Motor neuron (in vitro differentiated cells): ENCODE measurements at regions not wholly inside any gene's neighbourhood (a gene's known extent, or its start where the extent isn't known, plus 50 kb on each side); places are given as distances from the start of the nearest gene placed in this dataset.

ENCODE experiments used
- ATAC-seq, 8 experiments: fragments of 200-7000 bp; cut with Tn5 transposase; replicated peaks in 6 of 8; 2 replicates each; pipeline ENCODE4 v1.8.0; 2021; ENCODE audit warnings: mild to moderate bottlenecking in 8 of 8, moderate library complexity in 8 of 8
- H3K27ac ChIP-seq, 2 donors: fragments of 250-450 bp; sonication (Bioruptor Pico); 2 replicates each; pipeline ENCODE4 v1.9.0; 2021; ENCODE audit warnings: antibody characterized with exemption in 2 of 2, mild to moderate bottlenecking in 2 of 2, moderate library complexity in 1 of 2
- H3K4me1 ChIP-seq, 2 donors: fragments of 250-450 bp; sonication (Bioruptor Pico); replicated peaks in 1 of 2; 2 replicates each; pipeline ENCODE4 v1.6.1; 2021; ENCODE audit warnings: antibody characterized with exemption in 2 of 2, mild to moderate bottlenecking in 2 of 2, moderate library complexity in 1 of 2
- H3K4me3 ChIP-seq, 5 donors: fragments of 250-450 bp; sonication (Bioruptor Pico); 2 replicates each; pipeline ENCODE4 v1.9.0; 2021; ENCODE audit warnings: antibody characterized with exemption in 5 of 5, mild to moderate bottlenecking in 5 of 5, moderate library complexity in 4 of 5
- WGBS, 10 experiments: fragments of 450-650 bp; shearing (Covaris generic); methylation state at CpG; one replicate each; pipeline ENCODE4 v1.0.0; 2022; 5-methylcytosine and 5-hydroxymethylcytosine counted together
- in situ Hi-C, 9 experiments: fragments of 400-800 bp; cut with MboI; loops; one replicate each; pipeline ENCODE4 v1.15.0; 2021; ENCODE audit warnings: low sequenced_read_pairs in 9 of 9, low pct_unique_long_range_greater_than_20kb in 2 of 9; ENCODE audit not compliant: unreplicated experiment in 9 of 9

- 63 to 100% (median 92%) methylated on average over 2 to 5 of the region's 5 CpGs; no CpG with 5 or more reads in 3 of the 10 experiments for WGBS, 10 experiments
- no peak overlapping the region for H3K4me3 ChIP-seq
- H3K27ac ChIP-seq, result no peak overlapping the region
- in situ Hi-C loops, result no loop called here
- peaks cover 0 to 6% of the 10 kb centered on the region in 2 donors for H3K4me1 ChIP-seq
- ATAC-seq, result no peak
These were observed 739.1 kb upstream of the ZEB2 start for GRCh38 chr2:145258903-145259579.

GRCh38 chr2:145257931-145258330 is 738.0 kb upstream of the ZEB2 start:
- no peak for ATAC-seq
- in situ Hi-C loops, result no loop called here

GRCh38 chr2:145256551-145256950 is 736.6 kb upstream of the ZEB2 start:
- ATAC-seq, result peak in 4 of 8 experiments; percentile 29 to 45 (median 36)
- Histone ChIP-seq H3K4me1 (peaks cover 0 to 12% of the 10 kb centered on the region in 2 donors), H3K27ac (no peak overlapping the region), H3K4me3 (no peak overlapping the region)
- in situ Hi-C loops, result no loop called here
- 0 to 89% (median 46%) methylated on average over 1 of the region's 1 CpG; no CpG with 5 or more reads in 2 of the 10 experiments for WGBS, 10 experiments

More at GRCh38 chr2:145257931-145258330, 738.0 kb upstream of the ZEB2 start:
- Histone ChIP-seq H3K4me3 (no peak overlapping the region), H3K4me1 (peaks cover 0 to 6% of the 10 kb centered on the region in 2 donors), H3K27ac (no peak overlapping the region)

- in situ Hi-C loops, result no loop called here
These were observed 734.4 kb upstream of the ZEB2 start for GRCh38 chr2:145254291-145254690.

GRCh38 chr2:145253492-145253891 is 733.6 kb upstream of the ZEB2 start:
- Histone ChIP-seq H3K27ac (no peak overlapping the region), H3K4me3 (no peak overlapping the region), H3K4me1 (peaks cover 0 to 12% of the 10 kb centered on the region in 2 donors)
- in situ Hi-C loops, result no loop called here
- no peak for ATAC-seq
- 33 to 100% (median 100%) methylated on average over 1 of the region's 1 CpG; no CpG with 5 or more reads in 5 of the 10 experiments for WGBS, 10 experiments

More at GRCh38 chr2:145254291-145254690, 734.4 kb upstream of the ZEB2 start:
- no peak overlapping the region for H3K27ac ChIP-seq
- ATAC-seq, result no peak
- H3K4me3 ChIP-seq, result no peak overlapping the region
- 60 to 100% (median 92%) methylated on average over 1 to 2 of the region's 2 CpGs; no CpG with 5 or more reads in 1 of the 10 experiments for WGBS, 10 experiments
- H3K4me1 ChIP-seq, result peaks cover 0 to 12% of the 10 kb centered on the region in 2 donors

- H3K4me1 ChIP-seq, result peaks cover 0 to 13% of the 10 kb centered on the region in 2 donors
- 80 to 100% (median 91%) methylated on average over 1 to 4 of the region's 4 CpGs; no CpG with 5 or more reads in 2 of the 10 experiments for WGBS, 10 experiments
- in situ Hi-C loops, result no loop called here
- no peak overlapping the region for H3K4me3 ChIP-seq
- no peak overlapping the region for H3K27ac ChIP-seq
- no peak for ATAC-seq
These were observed 725.5 kb upstream of the ZEB2 start for GRCh38 chr2:145245268-145245870.

GRCh38 chr2:145235312-145235711 is 715.4 kb upstream of the ZEB2 start:
- H3K4me1 ChIP-seq, result no peaks in the 10 kb centered on the region
- no peak overlapping the region for H3K4me3 ChIP-seq
- WGBS, 10 experiments, result 83 to 100% (median 100%) methylated on average over 1 to 2 of the region's 2 CpGs; no CpG with 5 or more reads in 4 of the 10 experiments
- H3K27ac ChIP-seq, result no peak overlapping the region
- no peak for ATAC-seq
- in situ Hi-C loops, result no loop called here

- Histone ChIP-seq H3K27ac (no peak overlapping the region), H3K4me3 (no peak overlapping the region), H3K4me1 (no peaks in the 10 kb centered on the region)
- WGBS, 10 experiments, result 31 to 100% (median 95%) methylated on average over 1 to 3 of the region's 3 CpGs
- in situ Hi-C loops, result no loop called here
- no peak for ATAC-seq
These were observed 710.6 kb upstream of the ZEB2 start for GRCh38 chr2:145230546-145230945.

- WGBS, 10 experiments, result 3 to 100% (median 59%) methylated on average over 1 to 5 of the region's 5 CpGs; no CpG with 5 or more reads in 2 of the 10 experiments
- Histone ChIP-seq H3K27ac (no peak overlapping the region), H3K4me3 (no peak overlapping the region), H3K4me1 (no peaks in the 10 kb centered on the region)
- in situ Hi-C loops, result no loop called here
- ATAC-seq, result peak in 2 of 8 experiments; percentile 99 to 100
These were observed 708.6 kb upstream of the ZEB2 start for GRCh38 chr2:145228506-145228905.

- 92 to 100% (median 100%) methylated on average over 1 of the region's 1 CpG; no CpG with 5 or more reads in 4 of the 10 experiments for WGBS, 10 experiments
- no peak for ATAC-seq
- in situ Hi-C loops, result no loop called here
- Histone ChIP-seq H3K4me3 (no peak overlapping the region), H3K27ac (no peak overlapping the region), H3K4me1 (no peaks in the 10 kb centered on the region)
These were observed 707.0 kb upstream of the ZEB2 start for GRCh38 chr2:145226901-145227300.

- no peak for ATAC-seq
- in situ Hi-C loops, result no loop called here
- H3K4me1 ChIP-seq, result no peaks in the 10 kb centered on the region
- no peak overlapping the region for H3K4me3 ChIP-seq
- no peak overlapping the region for H3K27ac ChIP-seq
- 83 to 100% (median 100%) methylated on average over 1 of the region's 1 CpG; no CpG with 5 or more reads in 3 of the 10 experiments for WGBS, 10 experiments
These were observed 701.6 kb upstream of the ZEB2 start for GRCh38 chr2:145221516-145221915.

GRCh38 chr2:145221032-145221431 is 701.1 kb upstream of the ZEB2 start:
- Histone ChIP-seq H3K4me1 (no peaks in the 10 kb centered on the region), H3K27ac (no peak overlapping the region), H3K4me3 (no peak overlapping the region)
- in situ Hi-C loops, result no loop called here
- WGBS, 10 experiments, result 7 to 80% (median 40%) methylated on average over 1 to 2 of the region's 2 CpGs; no CpG with 5 or more reads in 3 of the 10 experiments
- no peak for ATAC-seq

- 17 to 100% (median 83%) methylated on average over 1 of the region's 1 CpG; no CpG with 5 or more reads in 1 of the 10 experiments for WGBS, 10 experiments
- Histone ChIP-seq H3K4me3 (no peak overlapping the region), H3K4me1 (no peaks in the 10 kb centered on the region), H3K27ac (no peak overlapping the region)
- in situ Hi-C loops, result no loop called here
- ATAC-seq, result no peak
These were observed 700.6 kb upstream of the ZEB2 start for GRCh38 chr2:145220496-145220895.
